Kidney tubule cell (primary cell): ENCODE measurements at regions not wholly inside any gene's neighbourhood (a gene's known extent, or its start where the extent isn't known, plus 50 kb on each side); places are given as distances from the start of the nearest gene placed in this dataset.
"Not testable (repeated sequence)": the region's sequence is repeated elsewhere in the genome, so short reads cannot be mapped to it uniquely, and the experiment has no call there.

ENCODE experiments used
- DNase-seq: peaks from one replicate; pipeline ENCODE4 v3.0.0-alpha.2; 2018; ENCODE audit warnings: low spot score

GRCh38 chr5:147081311-147081764, 153.5 kb upstream of the STK32A start:
- DNase-seq, result peak; percentile 24

DNA sequence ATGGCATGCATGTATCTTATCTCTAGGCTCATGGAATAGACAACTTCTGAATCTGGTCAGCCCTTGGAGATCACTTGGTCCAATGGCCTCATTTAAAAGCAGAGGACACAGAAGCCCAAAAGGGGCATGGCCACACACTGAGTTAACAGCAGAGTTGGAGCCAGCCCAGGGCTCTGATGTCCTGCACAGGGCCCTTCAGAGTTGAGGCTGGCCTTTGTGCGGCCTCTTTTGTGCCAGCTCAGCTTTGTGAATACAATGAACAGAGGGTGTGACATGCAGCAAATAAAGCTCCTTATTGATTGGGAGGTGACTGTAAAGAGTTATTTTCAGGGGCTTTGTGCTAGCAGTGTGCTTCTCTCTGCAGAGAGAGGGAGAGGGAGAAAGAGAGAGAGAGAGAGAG, 150.1 kb upstream of the STK32A start:
- no peak for DNase-seq

- no peak for DNase-seq
Measured at GRCh38 chr5:147085409-147085808, 149.4 kb upstream of the STK32A start.

- DNase-seq, result no peak
Measured at GRCh38 chr5:147092044-147092443, 142.8 kb upstream of the STK32A start.

DNA sequence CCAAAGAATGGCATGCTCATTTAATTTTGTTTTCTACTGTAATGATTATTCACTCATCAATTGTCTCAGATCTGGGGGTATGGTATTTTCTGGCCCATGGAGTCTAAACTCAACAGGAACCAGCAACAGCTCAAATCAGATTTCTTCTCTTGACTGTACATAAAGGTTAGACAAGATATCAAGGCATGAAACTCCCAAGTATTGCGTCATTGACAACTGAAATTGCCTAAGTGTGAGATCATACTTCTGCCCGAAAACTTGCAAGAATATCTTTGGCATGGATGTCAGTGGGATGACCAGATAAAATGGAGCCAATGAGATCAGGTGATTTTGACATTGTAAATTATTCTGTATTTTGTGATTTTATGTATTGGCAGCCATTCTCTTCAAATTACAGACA, 141.7 kb upstream of the STK32A start:
- peak; percentile 22 for DNase-seq

DNA sequence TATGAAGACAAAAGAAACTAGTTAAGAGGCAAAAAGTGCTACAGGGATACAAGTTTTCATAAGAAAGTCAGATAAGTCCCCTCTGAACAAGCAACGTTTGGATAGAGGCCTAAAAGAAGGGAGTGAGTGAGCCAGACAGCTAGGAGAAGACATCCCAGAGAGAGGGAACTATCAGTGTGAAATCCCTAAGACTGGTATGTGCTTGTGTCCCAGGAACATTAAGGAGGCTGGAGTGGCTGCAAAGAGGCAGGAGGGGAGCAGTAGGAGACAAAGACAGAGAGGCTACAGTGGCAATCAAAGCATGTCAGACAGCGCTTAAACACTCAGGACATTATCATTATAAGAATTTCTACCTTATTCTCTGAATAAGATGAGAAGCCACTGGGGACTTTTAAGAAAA, 139.1 kb upstream of the STK32A start:
- no peak for DNase-seq

GRCh38 chr5:147098233-147098790, 136.5 kb upstream of the STK32A start:
- peak; percentile 58 for DNase-seq

- peak; percentile 16 for DNase-seq
Measured at GRCh38 chr5:147101659-147102369, 133.0 kb upstream of the STK32A start.

DNA sequence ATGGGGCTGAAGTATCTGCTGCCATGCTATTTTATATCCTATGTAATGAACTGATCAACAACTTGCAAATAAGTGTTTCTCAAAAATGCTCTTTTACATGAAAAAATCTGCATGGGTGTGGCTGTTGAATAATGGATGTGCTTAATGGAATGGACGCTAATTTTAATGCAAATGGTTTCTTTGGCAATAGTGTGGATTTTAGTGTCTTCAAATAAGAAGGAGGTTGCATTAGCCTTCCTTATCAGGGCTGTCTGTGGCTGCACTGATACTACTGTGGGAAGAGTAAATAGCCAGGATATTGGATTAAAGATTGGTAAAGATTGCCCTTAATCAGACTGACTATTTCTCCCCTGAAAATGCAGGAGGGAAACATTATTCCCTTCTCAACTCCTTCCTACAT, 121.9 kb upstream of the STK32A start:
- DNase-seq, result no peak

DNA sequence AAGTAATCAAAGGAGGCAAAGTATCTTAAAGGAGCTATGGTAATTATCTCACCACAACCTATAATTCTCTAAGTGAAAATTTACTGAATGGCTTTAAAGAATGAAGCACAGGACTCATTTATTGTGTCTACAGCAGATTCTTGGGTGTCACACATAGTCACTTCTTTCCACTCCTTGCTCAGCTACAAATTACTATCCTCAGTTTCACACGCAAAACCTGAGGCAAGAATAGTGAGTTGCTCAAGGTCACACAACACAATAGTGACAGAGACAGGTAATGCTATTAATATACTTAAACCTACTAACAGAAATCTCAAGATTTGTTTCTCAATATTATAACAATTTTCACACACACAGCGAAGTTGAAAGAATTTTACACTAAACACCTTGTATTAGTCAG, 120.9 kb upstream of the STK32A start:
- no peak for DNase-seq

DNA sequence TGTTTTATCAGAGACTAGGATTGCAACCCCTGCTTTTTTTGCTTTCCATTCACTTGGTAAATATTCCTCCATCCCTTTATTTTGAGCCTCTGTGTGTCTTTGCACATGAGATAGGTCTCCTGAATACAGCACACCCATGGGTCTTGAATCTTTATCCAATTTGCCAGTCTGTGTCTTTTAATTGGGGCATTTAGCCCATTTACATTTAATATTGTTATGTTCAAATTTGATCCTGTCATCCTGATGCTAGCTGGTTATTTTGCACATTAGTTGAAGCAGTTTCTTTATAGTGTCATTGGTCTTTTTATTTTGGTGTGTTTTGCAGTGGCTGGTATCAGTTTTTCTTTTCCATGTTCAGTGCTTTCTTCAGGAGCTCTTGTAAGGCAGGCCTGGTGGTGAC, 95.1 kb upstream of the STK32A start:
- DNase-seq, result not testable (repeated sequence)

DNA sequence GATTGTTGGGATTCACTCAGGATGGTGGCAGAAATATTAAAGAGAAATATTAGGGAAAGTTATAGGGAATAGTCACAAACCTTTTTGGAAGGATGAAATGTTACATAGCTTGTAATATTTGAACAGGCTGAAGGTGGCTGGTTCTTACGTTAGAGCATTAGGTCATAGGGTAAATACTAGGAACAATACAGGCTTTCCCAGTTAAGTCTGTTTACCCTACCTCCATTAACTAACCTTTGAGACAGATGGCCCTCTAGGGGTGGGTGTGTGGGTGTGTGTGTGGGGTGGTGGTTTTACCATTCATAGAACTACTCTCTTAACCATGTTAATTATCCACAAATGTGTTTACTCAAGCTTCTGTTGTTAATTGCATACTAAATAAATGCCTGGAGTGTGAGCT, 94.3 kb upstream of the STK32A start:
- no peak for DNase-seq

GRCh38 chr5:147141580-147141979, 93.2 kb upstream of the STK32A start:
- not testable (repeated sequence) for DNase-seq

- no peak for DNase-seq
Measured at GRCh38 chr5:147143215-147143614, 91.6 kb upstream of the STK32A start.

DNA sequence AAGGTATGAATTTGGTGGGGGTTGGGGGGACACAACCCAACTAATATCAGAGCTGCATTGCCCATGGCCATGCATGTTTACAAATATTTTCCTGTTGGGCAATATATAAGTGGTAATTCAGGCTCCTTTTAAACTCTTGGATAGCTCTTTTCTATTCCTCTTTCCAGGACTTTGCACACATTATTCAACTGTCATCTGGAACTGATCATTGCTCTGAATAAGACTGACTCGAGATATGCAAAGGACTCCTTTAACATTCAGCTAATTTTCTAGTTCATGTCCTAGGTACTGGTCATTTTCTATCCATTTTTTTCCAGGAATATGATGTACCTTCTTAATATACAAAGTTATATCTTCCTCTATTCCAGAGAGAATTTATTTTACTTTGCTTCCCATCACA, 89.5 kb upstream of the STK32A start:
- DNase-seq, result no peak

- DNase-seq, result no peak
Measured at GRCh38 chr5:147148715-147149114, 86.1 kb upstream of the STK32A start.

DNA sequence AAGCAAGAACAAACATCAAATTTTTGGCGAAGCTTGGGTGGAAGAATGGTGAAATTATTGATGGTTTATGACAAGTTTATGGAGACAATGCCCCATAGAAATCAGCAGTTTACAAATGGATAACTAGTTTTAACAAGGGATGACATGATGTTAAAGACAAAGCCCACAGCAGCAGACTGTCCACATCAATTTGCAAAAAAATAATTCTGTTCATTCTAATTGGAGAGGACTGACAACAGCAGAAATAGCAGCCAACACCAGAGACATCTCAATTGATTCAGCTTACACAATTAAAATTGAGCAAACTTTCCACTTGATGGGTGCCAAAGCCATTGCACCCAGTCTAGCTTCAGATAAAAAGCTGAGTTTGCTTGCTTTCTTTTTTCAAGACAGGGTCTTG, 82.7 kb upstream of the STK32A start:
- DNase-seq, result no peak

- no peak for DNase-seq
Measured at GRCh38 chr5:147154809-147155208, 80.0 kb upstream of the STK32A start.

DNA sequence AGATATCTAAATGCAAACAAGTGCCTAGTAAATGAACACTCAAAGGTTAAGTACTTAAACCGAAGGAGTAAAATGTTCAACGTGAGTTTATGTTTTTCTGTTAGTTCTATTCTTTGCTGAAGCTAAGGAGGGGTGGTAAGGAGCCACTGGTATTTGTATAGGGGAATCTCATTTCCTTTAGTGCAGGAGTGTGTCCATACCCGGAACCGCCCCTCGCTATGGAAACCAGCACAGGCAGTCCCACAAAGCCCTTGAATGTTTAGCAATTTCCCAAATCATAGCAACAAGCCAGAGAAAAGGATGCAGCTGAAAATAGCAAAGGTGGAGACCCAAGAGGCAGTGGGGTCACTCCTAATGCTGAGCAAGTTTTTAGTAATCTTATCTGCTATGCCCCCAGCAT, 78.8 kb upstream of the STK32A start:
- DNase-seq, result no peak

DNA sequence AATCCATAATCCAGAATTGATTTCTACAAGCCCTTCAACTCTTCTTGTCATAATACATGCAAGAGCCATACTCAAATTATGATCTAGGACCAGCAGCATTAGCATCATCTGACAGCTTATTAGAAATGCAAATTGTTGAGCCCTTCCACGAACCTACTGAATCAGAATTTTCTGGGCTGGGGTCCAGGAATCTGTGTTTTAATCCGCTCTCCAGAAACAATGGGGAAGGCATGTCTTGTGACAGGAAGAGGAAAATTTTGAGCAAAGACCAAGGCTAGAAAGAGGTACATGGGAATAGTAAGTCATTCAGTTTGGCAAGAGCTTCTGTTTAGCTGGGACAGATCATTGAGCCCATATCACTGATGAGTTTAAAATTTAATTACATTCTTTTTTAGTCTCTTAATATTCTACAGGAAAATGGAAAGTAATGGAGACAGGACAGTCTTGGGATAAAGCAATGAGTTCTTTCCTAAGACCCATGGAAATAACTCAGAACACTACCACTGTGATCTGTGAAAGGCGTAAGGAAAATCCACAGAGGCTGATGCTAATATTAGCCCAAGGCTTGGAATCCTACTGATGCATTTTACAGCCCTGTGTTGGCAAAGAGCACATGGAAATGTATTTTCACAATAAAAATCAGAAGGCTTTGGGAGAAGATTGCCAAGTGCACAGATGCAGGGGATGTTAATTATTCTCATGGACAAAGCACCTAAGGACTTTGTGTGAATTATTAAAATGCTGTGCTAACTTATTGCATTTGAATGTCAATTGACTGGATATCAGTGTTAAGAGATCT, 73.7 kb upstream of the STK32A start:
- DNase-seq, result no peak

- no peak for DNase-seq
Measured at GRCh38 chr5:147162740-147163139, 72.1 kb upstream of the STK32A start.

- no peak for DNase-seq
Measured at GRCh38 chr5:147167529-147167928, 67.3 kb upstream of the STK32A start.
